NCI-H2171 (cell line): ENCODE measurements at regions not wholly inside any gene's neighbourhood (a gene's known extent, or its start where the extent isn't known, plus 50 kb on each side); places are given as distances from the start of the nearest gene placed in this dataset.

ENCODE experiments used
- DNase-seq: peaks from one replicate; lab custom pipeline; 2025; lab: John Stamatoyannopoulos, UW

- DNase-seq: no peak
Observed at GRCh38 chr12:126383506-126383905, 1318.3 kb downstream of the AACS start.

- DNase-seq: peak; percentile 7
Observed at GRCh38 chr12:126384026-126384564, 1318.9 kb downstream of the AACS start.

GRCh38 chr12:126385785-126386184 is 1320.5 kb downstream of the AACS start:
- no peak for DNase-seq

- no peak for DNase-seq
Observed at GRCh38 chr12:126389220-126389841, 1324.1 kb downstream of the AACS start.

- DNase-seq: no peak
Observed at GRCh38 chr12:126389961-126390360, 1324.7 kb downstream of the AACS start.

GRCh38 chr12:126390969-126391566 is 1325.8 kb downstream of the AACS start:
- DNase-seq: no peak

- no peak for DNase-seq
Observed at GRCh38 chr12:126396536-126396935, 1331.3 kb downstream of the AACS start.

GRCh38 chr12:126397071-126397581 is 1331.9 kb downstream of the AACS start:
- DNase-seq: no peak

- no peak for DNase-seq
Observed at GRCh38 chr12:126397660-126398059, 1332.4 kb downstream of the AACS start.

GRCh38 chr12:126400831-126401230 is 1335.6 kb downstream of the AACS start:
- no peak for DNase-seq

GRCh38 chr12:126404293-126404881 is 1339.2 kb downstream of the AACS start:
- DNase-seq: no peak

- DNase-seq: no peak
Observed at GRCh38 chr12:126418400-126418799, 1353.2 kb downstream of the AACS start.

- DNase-seq: no peak
Observed at GRCh38 chr12:126419131-126419530, 1353.9 kb downstream of the AACS start.

GRCh38 chr12:126424696-126425095 is 1359.5 kb downstream of the AACS start:
- no peak for DNase-seq

- no peak for DNase-seq
Observed at GRCh38 chr12:126425264-126425663, 1360.0 kb downstream of the AACS start.

- no peak for DNase-seq
Observed at GRCh38 chr12:126428769-126429168, 1363.5 kb downstream of the AACS start.

- no peak for DNase-seq
Observed at GRCh38 chr12:126430921-126431320, 1365.7 kb downstream of the AACS start.

- DNase-seq: no peak
Observed at GRCh38 chr12:126431767-126432166, 1366.5 kb downstream of the AACS start.

GRCh38 chr12:126432780-126433179 is 1367.5 kb downstream of the AACS start:
- DNase-seq: no peak

- no peak for DNase-seq
Observed at GRCh38 chr12:126434412-126434985, 1369.3 kb downstream of the AACS start.

GRCh38 chr12:126436041-126436440 is 1370.8 kb downstream of the AACS start:
- DNase-seq: no peak

- DNase-seq: no peak
Observed at GRCh38 chr12:126437934-126438333, 1372.7 kb downstream of the AACS start.

- no peak for DNase-seq
Observed at GRCh38 chr12:126443977-126444376, 1378.7 kb downstream of the AACS start.
